ENCODE measurements at regions not wholly inside any gene's neighbourhood (a gene's known extent, or its start where the extent isn't known, plus 50 kb on each side); places are given as distances from the start of the nearest gene placed in this dataset.
"Not testable (repeated sequence)": the region's sequence is repeated elsewhere in the genome, so short reads cannot be mapped to it uniquely, and the experiment has no call there.

DNA sequence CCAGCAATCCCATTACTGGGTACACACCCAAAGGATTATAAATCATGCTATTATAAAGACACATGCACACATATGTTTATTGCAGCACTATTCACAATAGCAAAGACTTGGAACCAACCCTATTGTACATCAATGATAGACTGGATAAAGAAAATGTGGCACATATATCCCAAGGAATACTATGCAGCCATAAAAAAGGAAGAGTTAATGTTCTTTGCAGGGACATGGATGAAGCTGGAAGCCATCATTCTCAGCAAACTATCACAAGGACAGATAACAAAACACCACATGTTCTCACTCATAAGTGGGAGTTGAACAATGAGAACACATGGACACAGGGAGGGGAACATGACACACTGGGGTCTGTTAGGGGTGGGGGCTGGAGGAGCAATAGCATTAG lies 177.2 kb upstream of the TBX18 start:
- TF ChIP-seq, protein P1, sequence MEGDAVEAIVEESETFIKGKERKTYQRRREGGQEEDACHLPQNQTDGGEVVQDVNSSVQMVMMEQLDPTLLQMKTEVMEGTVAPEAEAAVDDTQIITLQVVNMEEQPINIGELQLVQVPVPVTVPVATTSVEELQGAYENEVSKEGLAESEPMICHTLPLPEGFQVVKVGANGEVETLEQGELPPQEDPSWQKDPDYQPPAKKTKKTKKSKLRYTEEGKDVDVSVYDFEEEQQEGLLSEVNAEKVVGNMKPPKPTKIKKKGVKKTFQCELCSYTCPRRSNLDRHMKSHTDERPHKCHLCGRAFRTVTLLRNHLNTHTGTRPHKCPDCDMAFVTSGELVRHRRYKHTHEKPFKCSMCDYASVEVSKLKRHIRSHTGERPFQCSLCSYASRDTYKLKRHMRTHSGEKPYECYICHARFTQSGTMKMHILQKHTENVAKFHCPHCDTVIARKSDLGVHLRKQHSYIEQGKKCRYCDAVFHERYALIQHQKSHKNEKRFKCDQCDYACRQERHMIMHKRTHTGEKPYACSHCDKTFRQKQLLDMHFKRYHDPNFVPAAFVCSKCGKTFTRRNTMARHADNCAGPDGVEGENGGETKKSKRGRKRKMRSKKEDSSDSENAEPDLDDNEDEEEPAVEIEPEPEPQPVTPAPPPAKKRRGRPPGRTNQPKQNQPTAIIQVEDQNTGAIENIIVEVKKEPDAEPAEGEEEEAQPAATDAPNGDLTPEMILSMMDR (IDR thresholded peaks at IDR 0.05; ENCODE audit: insufficient read depth, low read depth, low read length): not testable (repeated sequence)
- not testable (repeated sequence) for TF ChIP-seq EZH2 (IDR thresholded peaks at IDR 0.05; ENCODE audit: insufficient read depth, low read length)
